Heart left ventricle (tissue), 16 donors: ENCODE measurements at regions not wholly inside any gene's neighbourhood (a gene's known extent, or its start where the extent isn't known, plus 50 kb on each side); places are given as distances from the start of the nearest gene placed in this dataset.

Experiments used
- ATAC-seq, 4 donors: fragments of 200-7000 bp; cut with Tn5 transposase; one replicate each; pipeline ENCODE4 v1.9.1; 2020 to 2022; ENCODE audit warnings: moderate library complexity in 4 of 4, mild to moderate bottlenecking in 3 of 4, moderate number of reproducible peaks in 1 of 4
- DNase-seq, 5 donors: peaks; one replicate each; pipeline ENCODE4 v3.0.0-alpha.2; 2020
- H3K27ac ChIP-seq, 12 donors: fragments of 200-600 bp; sonication (generic) in 4 of 12; one replicate each; pipeline versions ENCODE4 v1.5.0 to v1.8.0; 2016 to 2022; ENCODE audit warnings: mild to moderate bottlenecking in 2 of 12
- H3K27me3 ChIP-seq, 9 donors: fragments of 200-600 bp; sonication (generic) in 2 of 9; one replicate each; pipeline versions ENCODE4 v1.5.1 to v1.8.0; 2016 to 2022; ENCODE audit warnings: mild to moderate bottlenecking in 3 of 9
- H3K36me3 ChIP-seq, 9 donors: fragments of 200-600 bp; sonication (generic) in 2 of 9; one replicate each; pipeline versions ENCODE4 v1.5.0 to v1.8.0; 2018 to 2022; ENCODE audit warnings: mild to moderate bottlenecking in 2 of 9
- H3K4me1 ChIP-seq, 12 donors: fragments of 200-600 bp; sonication (generic) in 4 of 12; one replicate each; pipeline versions ENCODE4 v1.5.0 to v1.8.0; 2016 to 2022; ENCODE audit warnings: mild to moderate bottlenecking in 3 of 12
- H3K4me3 ChIP-seq, 12 donors: fragments of 200-600 bp; sonication (generic) in 4 of 12; one replicate each; pipeline versions ENCODE4 v1.5.0 to v1.8.0; 2017 to 2022; ENCODE audit warnings: mild to moderate bottlenecking in 9 of 12, moderate library complexity in 4 of 12
- H3K9me3 ChIP-seq, 12 donors: fragments of 200-600 bp; sonication (generic) in 4 of 12; one replicate each; pipeline versions ENCODE4 v1.5.0 to v1.8.0; 2016 to 2022; ENCODE audit warnings: mild to moderate bottlenecking in 1 of 12
- CTCF ChIP-seq, 12 donors: fragments of 200-600 bp; sonication (generic) in 4 of 12; IDR thresholded peaks; one replicate each; pipeline versions ENCODE4 v1.5.0 to v1.8.0; 2018 to 2022; ENCODE audit warnings: antibody characterized with exemption in 12 of 12, mild to moderate bottlenecking in 5 of 12
- POLR2A ChIP-seq, 2 donors: fragments of 450-650 bp; IDR thresholded peaks; one replicate each; pipeline ENCODE4 v1.6.1; 2017; ENCODE audit warnings: antibody characterized with exemption in 2 of 2, mild to moderate bottlenecking in 2 of 2, moderate library complexity in 2 of 2
- WGBS, 4 donors: extraction: QIAGEN DNeasy Blood & Tissue Kit in 2 of 4; methylation state at CpG; one replicate each; pipeline versions ENCODE4 v1.1.5 to v1.1.7; 2013 to 2018; 5-methylcytosine and 5-hydroxymethylcytosine counted together
- intact Hi-C, 10 donors: fragments of 100-400 bp; cut with DNase I; formaldehyde crosslinking; loops; one replicate each; pipeline versions ENCODE4 v1.11.1 to v1.14.2; 2022
- donor health status: ischemic (EF 13 %, LVEDD 7.1; RV severe dilation, severe dysfunction).
- donor health status: healthy with polysubstance abuse.
- donor health status: DM: no; HTN: yes; CAD: no.
- donor health status: DM: no; HTN: no; CAD: no.
- donor health status: ischemic (EF 25% LVEDD 6.9; RV normal size, moderate dysfunction).
- donor health status: ischemic (EF 25% LVEDD 5.7; RV mildly dilated, moderate dysfunction).
- donor health status: healthy.
- donor health status: DM: yes; HTN: yes; CAD: no.
- donor health status: ischemic (EF 35%, LVEDD 5.7; RV mildly dilated, moderate dysfunction).
- donor health status: nonischemic (EF 11% LVEDD 7.7; RV severe dilation, severe dysfunction).
- donor health status: DM: yes; HTN: yes; CAD: no.
- donor health status: PGD.
- donor health status: ischemic (EF 29% LVEDD 5.4; RV normal size, mild dysfunction).
- donor health status: nonischemic (EF 23%, LVEDD 6.1; RV moderate dilation, normal function).

- TF ChIP-seq POLR2A (IDR thresholded peaks at IDR 0.05) (no peak), CTCF (IDR thresholded peaks at IDR 0.05) (no peak)
- Histone ChIP-seq H3K36me3 (no peaks in the 10 kb centered on the region), H3K27ac (peak overlapping the region; percentile 1 to 85 (median 52)), H3K27me3 (no peaks in the 10 kb centered on the region), H3K4me1 (peaks cover 0 to 23% (median 7%) of the 10 kb centered on the region in 12 donors), H3K9me3 (no peaks in the 10 kb centered on the region), H3K4me3 (no peak overlapping the region)
- 43 to 61% (median 54%) methylated on average over 4 of the region's 4 CpGs for WGBS, 4 donors
- ATAC-seq, result peak; percentile 75 to 94 (median 89)
- peak in 3 of 5 donors; percentile 36 to 45 (median 41) for DNase-seq
- intact Hi-C loops, result loop anchor here in 1 of 10 donors (2.0 kb wide), 1 partner anchor 28 kb away; no protein-coding TSS in a partner anchor
Observed at GRCh38 chr13:80436571-80437169, 95.7 kb upstream of the SPRY2 start.

DNA sequence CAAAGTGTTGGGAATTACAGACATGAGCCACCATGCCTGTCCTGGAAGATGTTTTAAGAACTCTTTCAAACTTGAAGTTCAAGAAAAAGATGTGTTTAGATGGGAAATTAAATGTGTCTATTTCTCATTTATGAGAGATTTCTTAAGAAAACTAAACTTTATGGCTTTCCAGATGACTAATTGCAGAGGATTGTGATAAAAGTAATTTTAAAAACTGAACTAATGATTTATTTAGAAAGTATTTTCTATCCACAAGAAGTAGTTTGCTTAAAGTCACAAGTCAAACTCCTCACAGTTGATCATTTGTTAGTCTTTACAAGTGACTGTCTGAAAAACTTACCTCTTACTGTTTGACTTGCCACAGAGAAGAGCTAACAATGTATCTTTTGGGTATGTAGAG, 89.6 kb upstream of the SPRY2 start:
- ATAC-seq, result no peak
- H3K4me3 ChIP-seq, result no peak overlapping the region
- H3K4me1 ChIP-seq, result peaks cover 0 to 7% (median 0%) of the 10 kb centered on the region in 12 donors
- no peaks in the 10 kb centered on the region for H3K27me3 ChIP-seq
- TF ChIP-seq POLR2A (IDR thresholded peaks at IDR 0.05) (no peak), CTCF (IDR thresholded peaks at IDR 0.05) (no peak)
- DNase-seq, result no peak
- intact Hi-C loops, result loop anchor here in 1 of 10 donors (5.0 kb wide), 1 partner anchor 43 kb away; no protein-coding TSS in a partner anchor
- no peak overlapping the region for H3K27ac ChIP-seq
- no peaks in the 10 kb centered on the region for H3K36me3 ChIP-seq
- H3K9me3 ChIP-seq, result no peaks in the 10 kb centered on the region

DNA sequence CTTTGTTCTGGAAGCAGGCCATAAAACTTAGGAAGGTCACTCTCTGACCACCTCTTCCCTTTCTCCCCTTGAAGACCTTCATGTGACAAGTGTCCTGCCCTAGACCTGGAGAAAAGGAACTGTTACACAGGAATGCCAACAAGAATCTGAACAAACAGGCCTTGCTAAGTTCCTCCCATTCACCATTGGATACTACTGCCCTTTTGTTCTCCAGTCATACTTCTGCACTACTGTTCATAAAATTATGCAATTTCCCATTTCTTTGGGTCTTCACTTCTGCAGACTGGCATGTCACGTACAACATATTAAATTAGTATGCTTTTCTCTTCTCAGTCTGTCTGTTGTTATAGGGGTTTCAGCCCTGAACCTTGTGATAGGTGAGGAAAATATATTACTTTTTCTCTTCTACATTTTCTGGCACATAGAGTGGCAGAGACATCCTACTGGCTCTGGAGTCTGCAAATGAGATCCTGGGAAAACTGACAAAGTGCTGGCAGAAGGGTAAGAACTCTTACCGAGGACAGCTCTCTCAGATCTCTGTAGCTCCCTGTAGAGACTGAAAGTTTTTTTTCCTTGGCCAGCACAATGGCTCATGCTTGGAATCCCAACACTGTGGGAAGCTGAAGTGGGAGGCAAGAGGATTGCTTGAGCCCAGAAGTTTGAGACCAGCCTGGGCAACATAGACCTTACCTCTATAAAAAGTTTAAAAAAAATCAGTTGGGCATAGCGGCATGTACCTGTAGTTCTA, 87.6 kb upstream of the SPRY2 start:
- H3K36me3 ChIP-seq, result no peaks in the 10 kb centered on the region
- no peak overlapping the region for H3K4me3 ChIP-seq
- H3K27me3 ChIP-seq, result no peaks in the 10 kb centered on the region
- peaks cover 0 to 6% (median 0%) of the 10 kb centered on the region in 12 donors for H3K4me1 ChIP-seq
- no peak for DNase-seq
- intact Hi-C loops, result no loop called here
- no peak overlapping the region for H3K27ac ChIP-seq
- peaks cover 0 to 13% (median 3%) of the 10 kb centered on the region in 12 donors for H3K9me3 ChIP-seq
- no peak for ATAC-seq
- no peak for TF ChIP-seq CTCF (IDR thresholded peaks at IDR 0.05)
- no peak for TF ChIP-seq POLR2A (IDR thresholded peaks at IDR 0.05)
- WGBS, 4 donors, result 67 to 76% (median 73%) methylated on average over 3 of the region's 3 CpGs

DNA sequence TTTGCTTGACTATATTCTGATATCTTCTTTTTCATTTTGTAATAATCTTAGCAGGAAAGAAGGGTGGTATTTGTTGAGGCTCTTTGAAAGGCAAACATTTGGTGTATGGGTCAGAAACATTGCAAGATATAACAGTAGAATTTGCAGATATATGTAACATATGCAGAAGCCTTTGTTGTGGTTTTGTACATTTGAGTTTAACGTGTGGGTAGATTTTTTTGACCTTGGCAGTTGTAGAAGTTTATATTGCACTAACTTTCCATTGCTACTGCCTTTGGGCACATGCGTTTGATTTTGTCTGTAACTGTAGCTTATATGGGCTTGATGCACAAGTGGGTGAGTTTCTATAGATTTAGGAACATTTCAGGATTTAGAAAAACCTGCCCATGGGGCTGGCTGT, 78.5 kb upstream of the SPRY2 start:
- Histone ChIP-seq H3K4me1 (no peaks in the 10 kb centered on the region), H3K36me3 (no peaks in the 10 kb centered on the region), H3K27ac (no peak overlapping the region), H3K9me3 (peaks cover 0 to 17% (median 3%) of the 10 kb centered on the region in 12 donors), H3K4me3 (no peak overlapping the region), H3K27me3 (no peaks in the 10 kb centered on the region)
- 84 to 92% (median 88%) methylated on average over 2 of the region's 2 CpGs for WGBS, 4 donors
- no peak for ATAC-seq
- intact Hi-C loops, result no loop called here
- TF ChIP-seq POLR2A (IDR thresholded peaks at IDR 0.05) (no peak), CTCF (IDR thresholded peaks at IDR 0.05) (no peak)
- no peak for DNase-seq
